Embryonic facial prominence (tissue), 1 donor: ENCODE measurements at regions not wholly inside any gene's neighbourhood (a gene's known extent, or its start where the extent isn't known, plus 50 kb on each side); places are given as distances from the start of the nearest gene placed in this dataset.

ENCODE experiments used
- DNase-seq: peaks from one replicate; pipeline ENCODE4 v3.0.0-alpha.2; 2016; ENCODE audit errors: extremely low spot score

DNA sequence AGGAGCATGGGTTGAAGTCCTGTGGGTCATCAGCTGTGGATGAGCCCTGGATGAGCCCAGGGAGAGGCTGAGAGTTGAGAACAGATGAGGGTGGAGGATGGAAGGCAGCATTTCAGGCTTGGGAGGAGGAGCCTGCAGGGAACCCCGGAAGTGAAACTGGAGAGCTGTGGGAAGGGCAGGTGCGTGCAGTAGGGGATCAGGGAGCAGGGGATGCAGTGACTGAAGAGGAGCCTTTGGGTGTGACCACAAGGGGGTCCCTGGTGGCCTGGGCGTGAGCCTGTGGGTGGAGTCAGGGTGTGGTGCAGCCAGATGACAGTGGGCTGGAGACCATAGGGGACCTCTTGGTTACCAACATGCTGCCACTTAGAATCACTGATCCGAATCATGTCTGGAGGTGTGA, 115.5 kb downstream of the PAPOLA start:
- no peak for DNase-seq

GRCh38 chr14:96622926-96623325, 120.7 kb downstream of the PAPOLA start:
- no peak for DNase-seq

GRCh38 chr14:96623676-96624484, 121.7 kb downstream of the PAPOLA start:
- no peak for DNase-seq

GRCh38 chr14:96624661-96625425, 122.7 kb downstream of the PAPOLA start:
- DNase-seq, result no peak

GRCh38 chr14:96625426-96625985, 123.3 kb downstream of the PAPOLA start:
- no peak for DNase-seq

DNA sequence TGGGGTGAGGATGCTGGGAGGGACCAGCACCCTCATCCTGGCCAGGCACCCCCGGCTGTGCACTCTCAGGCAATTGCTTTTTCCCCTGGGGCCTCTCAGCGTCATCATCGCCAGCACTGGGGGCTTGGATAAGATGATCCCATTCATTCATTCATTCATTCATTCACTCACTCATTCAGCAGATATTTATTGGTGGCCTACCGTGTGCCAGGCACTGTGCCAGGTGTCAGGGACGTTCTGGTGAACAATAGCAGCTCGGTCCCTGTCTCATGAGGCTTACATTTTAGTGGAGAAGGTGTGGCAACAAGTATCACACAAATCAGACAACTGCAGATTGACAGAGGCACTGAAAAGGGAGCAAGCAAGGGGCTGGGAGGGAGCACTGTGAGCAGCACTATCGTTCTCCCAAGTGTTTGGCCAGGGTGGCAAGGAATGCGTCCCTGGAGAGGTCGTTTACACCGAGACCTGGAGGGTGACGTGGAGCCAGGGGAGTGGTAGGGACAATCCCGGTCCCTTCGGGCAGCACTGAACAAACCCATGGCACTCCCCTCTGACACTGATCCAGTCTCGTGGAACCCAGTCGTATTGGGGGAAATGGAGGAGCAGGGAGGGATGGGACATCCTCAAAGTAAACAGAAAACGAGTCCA, 124.1 kb downstream of the PAPOLA start:
- DNase-seq, result no peak

DNA sequence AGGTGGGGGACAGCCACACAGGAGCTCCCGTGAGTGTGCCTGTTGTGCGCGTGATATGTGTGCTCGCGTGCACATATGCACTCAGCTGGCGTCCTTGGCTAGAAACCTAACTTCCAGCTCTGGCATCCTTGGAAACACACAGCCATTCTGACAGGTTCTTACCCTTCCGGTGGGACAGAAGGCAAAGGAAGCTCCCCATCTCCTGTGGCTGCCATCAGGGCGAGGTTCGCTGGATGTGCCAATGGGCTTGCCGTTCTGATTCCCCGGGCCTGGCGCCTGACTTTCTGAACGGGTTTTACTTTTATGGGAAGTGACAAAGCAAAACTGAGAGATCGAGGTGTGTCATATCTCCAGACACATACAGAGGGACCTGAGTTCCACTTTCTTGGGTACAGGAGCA, 124.7 kb downstream of the PAPOLA start:
- no peak for DNase-seq

DNA sequence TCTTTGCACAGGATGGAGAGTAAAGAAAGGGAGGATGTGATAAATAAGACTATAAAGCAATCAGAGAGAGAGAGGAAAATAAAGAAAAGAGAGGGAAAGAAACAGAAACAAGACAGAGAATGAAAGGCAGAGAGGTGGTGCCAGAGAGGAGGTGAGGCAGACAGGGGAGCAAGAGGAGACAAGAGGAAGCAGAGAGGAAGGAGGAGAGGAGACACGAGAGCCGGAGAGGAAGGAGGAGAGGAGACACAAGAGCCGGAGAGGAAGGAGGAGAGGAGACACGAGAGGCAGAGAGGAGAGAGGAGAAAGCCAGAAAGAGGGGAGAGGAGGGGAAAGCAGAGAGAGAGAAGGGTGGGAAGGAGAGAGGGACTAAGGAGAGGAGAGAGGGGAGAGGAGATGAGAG, 125.2 kb downstream of the PAPOLA start:
- DNase-seq, result no peak

GRCh38 chr14:96627811-96628775, 125.9 kb downstream of the PAPOLA start:
- no peak for DNase-seq

DNA sequence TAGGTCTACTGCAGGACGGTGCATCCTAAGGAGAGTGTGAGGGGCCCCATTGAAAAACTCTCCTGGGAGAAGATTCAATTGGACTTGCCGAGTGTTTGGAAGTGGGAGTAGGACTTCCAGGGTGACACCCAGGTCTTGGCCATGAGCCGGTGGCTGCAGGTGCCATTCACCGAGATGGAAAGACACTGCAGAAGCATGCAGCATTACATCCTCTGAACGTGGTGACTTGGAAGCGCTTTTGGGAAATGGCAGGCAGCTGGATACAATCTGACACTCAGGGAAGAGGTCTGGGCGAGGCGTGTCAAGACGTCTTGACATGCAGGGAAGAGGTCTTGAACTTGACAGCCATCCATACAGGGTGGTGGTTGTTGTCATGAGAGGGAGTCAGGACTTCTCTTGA, 126.9 kb downstream of the PAPOLA start:
- no peak for DNase-seq

GRCh38 chr14:96629558-96630222, 127.5 kb downstream of the PAPOLA start:
- no peak for DNase-seq

GRCh38 chr14:96630281-96630680, 128.1 kb downstream of the PAPOLA start:
- no peak for DNase-seq

DNA sequence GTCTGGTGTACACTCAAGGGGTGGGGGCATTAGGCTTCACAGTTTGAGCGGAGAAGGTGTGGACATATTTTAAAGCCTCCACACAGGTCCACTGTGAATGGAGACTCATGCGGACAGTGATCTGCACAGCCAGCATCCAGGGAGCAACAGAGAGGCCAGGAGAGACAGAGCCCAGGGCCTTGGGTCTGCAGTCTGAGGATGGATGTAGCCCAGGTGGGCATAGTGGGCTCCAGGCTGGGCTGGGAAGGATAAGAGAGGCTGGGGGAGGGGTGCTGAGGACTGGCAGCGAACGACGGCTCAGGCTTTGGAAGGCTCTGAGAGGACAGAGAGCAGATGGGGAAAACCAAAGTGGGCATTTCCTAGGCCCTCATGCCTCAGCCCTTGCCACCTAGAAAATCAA, 128.8 kb downstream of the PAPOLA start:
- no peak for DNase-seq

DNA sequence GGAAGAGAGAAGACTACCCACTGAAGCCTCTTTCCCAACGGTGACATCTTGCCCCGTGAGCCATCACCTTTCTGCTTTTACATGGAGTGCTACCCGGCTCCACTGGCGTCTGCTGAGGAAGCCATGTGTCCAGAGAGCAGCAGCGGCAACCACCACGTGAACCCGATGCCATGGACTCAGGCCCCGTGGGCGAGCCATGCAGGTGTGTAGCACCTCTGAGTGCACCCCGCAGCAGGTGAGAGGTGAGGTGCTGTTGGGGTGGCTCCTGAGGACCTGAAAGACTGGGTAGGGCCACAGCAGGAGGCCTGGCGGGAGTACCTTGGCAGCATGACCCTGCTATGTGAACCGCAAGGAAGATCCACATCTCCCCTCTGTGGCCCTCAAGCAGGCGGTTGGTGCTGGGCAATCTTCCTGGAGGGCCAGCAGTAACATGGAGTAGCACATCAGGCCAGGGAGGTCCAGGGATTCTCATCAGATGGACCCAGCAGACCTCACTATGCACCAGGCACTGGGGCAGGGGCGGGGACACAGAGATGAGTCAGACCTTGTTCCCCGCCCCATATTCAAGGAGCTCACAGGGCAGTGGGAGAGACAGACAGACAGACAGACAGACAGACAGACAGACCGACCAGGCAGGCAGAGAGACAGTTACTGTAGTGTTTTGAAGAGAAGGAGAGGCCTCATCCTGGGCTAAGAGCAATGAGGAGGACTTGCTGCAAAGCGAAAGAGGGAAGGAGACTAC, 129.6 kb downstream of the PAPOLA start:
- DNase-seq, result no peak

DNA sequence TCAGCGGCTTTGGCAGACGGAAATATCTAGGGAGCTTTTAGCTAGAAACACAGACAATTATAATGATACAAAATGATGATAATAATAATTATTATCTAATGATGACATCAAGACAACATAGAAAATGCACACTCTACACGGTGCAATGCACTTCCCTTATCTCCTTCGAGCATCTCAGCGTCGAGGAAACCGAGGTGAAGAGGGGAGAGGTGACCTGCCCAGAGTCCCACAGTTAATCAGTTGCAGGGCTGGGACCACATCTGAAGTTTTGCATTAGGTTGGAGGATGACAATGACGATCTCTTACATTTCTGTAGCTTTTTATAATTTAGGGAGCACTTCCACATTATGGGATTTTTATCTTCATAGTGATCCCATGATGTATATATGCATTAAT, 130.2 kb downstream of the PAPOLA start:
- no peak for DNase-seq

- no peak for DNase-seq
These were observed 130.9 kb downstream of the PAPOLA start for GRCh38 chr14:96633096-96633495.

GRCh38 chr14:96634481-96634880, 132.3 kb downstream of the PAPOLA start:
- no peak for DNase-seq

- DNase-seq, result no peak
These were observed 132.7 kb downstream of the PAPOLA start for GRCh38 chr14:96634896-96635295.

- no peak for DNase-seq
These were observed 133.7 kb downstream of the PAPOLA start for GRCh38 chr14:96635850-96636249.

GRCh38 chr14:96637521-96637920, 135.3 kb downstream of the PAPOLA start:
- DNase-seq, result no peak
